Liver (tissue), 3 donors: ENCODE measurements at regions not wholly inside any gene's neighbourhood (a gene's known extent, or its start where the extent isn't known, plus 50 kb on each side); places are given as distances from the start of the nearest gene placed in this dataset.

ENCODE experiments used
- FOXA1 ChIP-seq: IDR thresholded peaks from 2 replicates; pipeline ENCODE4 v1.6.1; 2016; ENCODE audit warnings: antibody characterized with exemption
- GABPA ChIP-seq, 2 donors: IDR thresholded peaks in 1 of 2; conservative IDR thresholded peaks in 1 of 2; 2 replicates each; pipeline ENCODE4 v1.6.1; 2016; ENCODE audit warnings: antibody characterized with exemption in 2 of 2, mild to moderate bottlenecking in 1 of 2, moderate library complexity in 1 of 2
- HNF4A ChIP-seq, 2 donors: conservative IDR thresholded peaks; 2 replicates each; pipeline ENCODE4 v1.6.1; 2016; ENCODE audit warnings: antibody characterized with exemption in 2 of 2, mild to moderate bottlenecking in 2 of 2
- JUND ChIP-seq, 2 donors: IDR thresholded peaks; 2 replicates each; pipeline ENCODE4 v1.6.1; 2016; ENCODE audit warnings: antibody characterized with exemption in 2 of 2
- RAD21 ChIP-seq, 2 donors: IDR thresholded peaks; 2 replicates each; pipeline ENCODE4 v1.6.1; 2016; ENCODE audit warnings: antibody characterized with exemption in 2 of 2, mild to moderate bottlenecking in 2 of 2
- SP1 ChIP-seq: IDR thresholded peaks from 2 replicates; pipeline ENCODE4 v1.6.1; 2018; ENCODE audit warnings: antibody characterized with exemption, mild to moderate bottlenecking
- YY1 ChIP-seq: IDR thresholded peaks from 2 replicates; pipeline ENCODE4 v1.6.1; 2016; ENCODE audit warnings: antibody characterized with exemption, mild to moderate bottlenecking
- TF ChIP-seq, protein P1 (sequence below): fragments of 150-350 bp; IDR thresholded peaks from 2 replicates; pipeline ENCODE4 v1.5.1; 2017; ENCODE audit warnings: improper control_type of control experiment, low read depth, low read length; ENCODE audit not compliant: missing input control
- TF ChIP-seq, protein P2 (sequence below): IDR thresholded peaks from 2 replicates; pipeline ENCODE4 v1.6.1; 2016; ENCODE audit warnings: antibody characterized with exemption
- TF ChIP-seq, protein P3 (sequence below): IDR thresholded peaks from 2 replicates; pipeline ENCODE4 v1.6.1; 2016; ENCODE audit warnings: antibody characterized with exemption
- donor health status: healthy.
- donor health status: healthy.

DNA sequence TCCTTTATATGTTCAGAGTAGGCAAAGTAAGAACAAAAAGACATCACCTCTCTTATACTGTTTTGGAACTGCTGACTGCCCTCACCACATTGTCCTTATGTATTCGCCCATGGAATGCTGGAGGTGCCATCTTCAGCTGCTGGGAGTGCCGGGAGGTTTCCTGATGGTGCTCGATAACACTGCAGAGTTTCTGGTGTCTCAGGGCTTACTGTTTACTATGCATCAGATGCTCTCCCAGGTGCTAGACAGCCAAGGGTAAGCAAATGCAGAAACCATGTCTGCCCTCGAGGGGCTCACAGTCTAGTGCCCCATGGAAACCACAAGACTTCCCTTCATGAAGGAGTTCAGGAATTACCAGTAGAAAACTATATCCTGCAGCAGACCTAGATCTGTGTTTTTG lies 70.1 kb upstream of the SMIM23 start:
- no peak for TF ChIP-seq RAD21 (IDR thresholded peaks at IDR 0.05)
- TF ChIP-seq, protein P1, sequence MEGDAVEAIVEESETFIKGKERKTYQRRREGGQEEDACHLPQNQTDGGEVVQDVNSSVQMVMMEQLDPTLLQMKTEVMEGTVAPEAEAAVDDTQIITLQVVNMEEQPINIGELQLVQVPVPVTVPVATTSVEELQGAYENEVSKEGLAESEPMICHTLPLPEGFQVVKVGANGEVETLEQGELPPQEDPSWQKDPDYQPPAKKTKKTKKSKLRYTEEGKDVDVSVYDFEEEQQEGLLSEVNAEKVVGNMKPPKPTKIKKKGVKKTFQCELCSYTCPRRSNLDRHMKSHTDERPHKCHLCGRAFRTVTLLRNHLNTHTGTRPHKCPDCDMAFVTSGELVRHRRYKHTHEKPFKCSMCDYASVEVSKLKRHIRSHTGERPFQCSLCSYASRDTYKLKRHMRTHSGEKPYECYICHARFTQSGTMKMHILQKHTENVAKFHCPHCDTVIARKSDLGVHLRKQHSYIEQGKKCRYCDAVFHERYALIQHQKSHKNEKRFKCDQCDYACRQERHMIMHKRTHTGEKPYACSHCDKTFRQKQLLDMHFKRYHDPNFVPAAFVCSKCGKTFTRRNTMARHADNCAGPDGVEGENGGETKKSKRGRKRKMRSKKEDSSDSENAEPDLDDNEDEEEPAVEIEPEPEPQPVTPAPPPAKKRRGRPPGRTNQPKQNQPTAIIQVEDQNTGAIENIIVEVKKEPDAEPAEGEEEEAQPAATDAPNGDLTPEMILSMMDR, result no peak
- TF ChIP-seq JUND (IDR thresholded peaks at IDR 0.05), result no peak
- no peak for TF ChIP-seq HNF4A (conservative IDR thresholded peaks at IDR 0.05)
- no peak for TF ChIP-seq SP1
- TF ChIP-seq, protein P2, sequence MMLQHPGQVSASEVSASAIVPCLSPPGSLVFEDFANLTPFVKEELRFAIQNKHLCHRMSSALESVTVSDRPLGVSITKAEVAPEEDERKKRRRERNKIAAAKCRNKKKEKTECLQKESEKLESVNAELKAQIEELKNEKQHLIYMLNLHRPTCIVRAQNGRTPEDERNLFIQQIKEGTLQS, result no peak
- TF ChIP-seq FOXA1, result no peak
- TF ChIP-seq GABPA (IDR thresholded peaks at IDR 0.05 in 1 of 2, conservative IDR thresholded peaks at IDR 0.05 in 1 of 2), result no peak
- TF ChIP-seq, protein P3, sequence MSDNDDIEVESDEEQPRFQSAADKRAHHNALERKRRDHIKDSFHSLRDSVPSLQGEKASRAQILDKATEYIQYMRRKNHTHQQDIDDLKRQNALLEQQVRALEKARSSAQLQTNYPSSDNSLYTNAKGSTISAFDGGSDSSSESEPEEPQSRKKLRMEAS, result no peak
- no peak for TF ChIP-seq YY1
